Liver (tissue), 3 donors: ENCODE measurements at regions not wholly inside any gene's neighbourhood (a gene's known extent, or its start where the extent isn't known, plus 50 kb on each side); places are given as distances from the start of the nearest gene placed in this dataset.

ENCODE experiments used
- EGR1 ChIP-seq, 2 donors: IDR thresholded peaks; 2 replicates each; pipeline ENCODE4 v1.6.1; 2016 to 2018; ENCODE audit warnings: antibody characterized with exemption in 2 of 2, low read depth in 2 of 2
- FOXA1 ChIP-seq: IDR thresholded peaks from 2 replicates; pipeline ENCODE4 v1.6.1; 2016; ENCODE audit warnings: antibody characterized with exemption
- GABPA ChIP-seq, 2 donors: IDR thresholded peaks in 1 of 2; conservative IDR thresholded peaks in 1 of 2; 2 replicates each; pipeline ENCODE4 v1.6.1; 2016; ENCODE audit warnings: antibody characterized with exemption in 2 of 2, mild to moderate bottlenecking in 1 of 2, moderate library complexity in 1 of 2
- MAX ChIP-seq: IDR thresholded peaks from 2 replicates; pipeline ENCODE4 v1.6.1; 2016; ENCODE audit warnings: antibody characterized with exemption
- NR2F2 ChIP-seq: IDR thresholded peaks from 2 replicates; pipeline ENCODE4 v1.6.1; 2016; ENCODE audit warnings: antibody characterized with exemption
- RAD21 ChIP-seq, 2 donors: IDR thresholded peaks; 2 replicates each; pipeline ENCODE4 v1.6.1; 2016; ENCODE audit warnings: antibody characterized with exemption in 2 of 2, mild to moderate bottlenecking in 2 of 2
- REST ChIP-seq: IDR thresholded peaks from 2 replicates; pipeline ENCODE4 v1.6.1; 2016; ENCODE audit warnings: antibody characterized with exemption, mild to moderate bottlenecking
- RXRA ChIP-seq, 2 donors: IDR thresholded peaks; 2 replicates each; pipeline ENCODE4 v1.6.1; 2017 to 2018; ENCODE audit warnings: antibody characterized with exemption in 2 of 2, mild to moderate bottlenecking in 1 of 2
- SP1 ChIP-seq: IDR thresholded peaks from 2 replicates; pipeline ENCODE4 v1.6.1; 2018; ENCODE audit warnings: antibody characterized with exemption, mild to moderate bottlenecking
- TAF1 ChIP-seq: conservative IDR thresholded peaks from 2 replicates; pipeline ENCODE4 v1.6.1; 2016; ENCODE audit warnings: antibody characterized with exemption, mild to moderate bottlenecking
- YY1 ChIP-seq: IDR thresholded peaks from 2 replicates; pipeline ENCODE4 v1.6.1; 2016; ENCODE audit warnings: antibody characterized with exemption, mild to moderate bottlenecking
- TF ChIP-seq, protein P1 (sequence below): IDR thresholded peaks from 2 replicates; pipeline ENCODE4 v1.6.1; 2016; ENCODE audit warnings: antibody characterized with exemption
- TF ChIP-seq, protein P2 (sequence below): fragments of 150-350 bp; IDR thresholded peaks from 2 replicates; pipeline ENCODE4 v1.5.1; 2017; ENCODE audit warnings: improper control_type of control experiment, low read depth, low read length; ENCODE audit not compliant: missing input control
- donor health status: healthy.
- donor health status: healthy.

DNA sequence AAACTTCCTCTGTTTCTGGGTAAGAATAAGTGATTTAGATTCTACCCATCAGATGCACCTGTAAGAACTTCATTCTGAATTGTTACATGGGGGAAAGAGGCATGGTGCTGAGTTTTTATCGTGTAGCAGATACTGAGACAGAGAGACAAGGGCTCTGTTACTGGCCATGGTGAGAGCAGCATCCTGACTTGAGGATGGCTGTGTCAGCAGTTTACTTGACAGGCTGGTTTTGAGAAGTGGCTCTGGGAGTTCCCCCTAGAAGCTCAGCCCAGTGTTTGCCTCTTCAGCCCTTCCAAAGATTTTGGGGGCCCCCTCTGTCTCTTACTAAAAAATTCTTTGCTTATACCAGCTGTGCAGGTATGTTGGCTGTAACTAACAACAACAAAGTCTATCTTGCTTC lies 510.5 kb downstream of the LRRC70 start:
- TF ChIP-seq RXRA (IDR thresholded peaks at IDR 0.05) (no peak), RAD21 (IDR thresholded peaks at IDR 0.05) (no peak), TAF1 (no peak), FOXA1 (no peak), REST (no peak), GABPA (IDR thresholded peaks at IDR 0.05 in 1 of 2, conservative IDR thresholded peaks at IDR 0.05 in 1 of 2) (no peak), YY1 (no peak), MAX (no peak), SP1 (no peak), NR2F2 (no peak), EGR1 (IDR thresholded peaks at IDR 0.05; ENCODE audit: low read depth in 2 of 2) (no peak)
- TF ChIP-seq, protein P1, sequence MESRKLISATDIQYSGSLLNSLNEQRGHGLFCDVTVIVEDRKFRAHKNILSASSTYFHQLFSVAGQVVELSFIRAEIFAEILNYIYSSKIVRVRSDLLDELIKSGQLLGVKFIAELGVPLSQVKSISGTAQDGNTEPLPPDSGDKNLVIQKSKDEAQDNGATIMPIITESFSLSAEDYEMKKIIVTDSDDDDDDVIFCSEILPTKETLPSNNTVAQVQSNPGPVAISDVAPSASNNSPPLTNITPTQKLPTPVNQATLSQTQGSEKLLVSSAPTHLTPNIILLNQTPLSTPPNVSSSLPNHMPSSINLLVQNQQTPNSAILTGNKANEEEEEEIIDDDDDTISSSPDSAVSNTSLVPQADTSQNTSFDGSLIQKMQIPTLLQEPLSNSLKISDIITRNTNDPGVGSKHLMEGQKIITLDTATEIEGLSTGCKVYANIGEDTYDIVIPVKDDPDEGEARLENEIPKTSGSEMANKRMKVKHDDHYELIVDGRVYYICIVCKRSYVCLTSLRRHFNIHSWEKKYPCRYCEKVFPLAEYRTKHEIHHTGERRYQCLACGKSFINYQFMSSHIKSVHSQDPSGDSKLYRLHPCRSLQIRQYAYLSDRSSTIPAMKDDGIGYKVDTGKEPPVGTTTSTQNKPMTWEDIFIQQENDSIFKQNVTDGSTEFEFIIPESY, result no peak
- TF ChIP-seq, protein P2, sequence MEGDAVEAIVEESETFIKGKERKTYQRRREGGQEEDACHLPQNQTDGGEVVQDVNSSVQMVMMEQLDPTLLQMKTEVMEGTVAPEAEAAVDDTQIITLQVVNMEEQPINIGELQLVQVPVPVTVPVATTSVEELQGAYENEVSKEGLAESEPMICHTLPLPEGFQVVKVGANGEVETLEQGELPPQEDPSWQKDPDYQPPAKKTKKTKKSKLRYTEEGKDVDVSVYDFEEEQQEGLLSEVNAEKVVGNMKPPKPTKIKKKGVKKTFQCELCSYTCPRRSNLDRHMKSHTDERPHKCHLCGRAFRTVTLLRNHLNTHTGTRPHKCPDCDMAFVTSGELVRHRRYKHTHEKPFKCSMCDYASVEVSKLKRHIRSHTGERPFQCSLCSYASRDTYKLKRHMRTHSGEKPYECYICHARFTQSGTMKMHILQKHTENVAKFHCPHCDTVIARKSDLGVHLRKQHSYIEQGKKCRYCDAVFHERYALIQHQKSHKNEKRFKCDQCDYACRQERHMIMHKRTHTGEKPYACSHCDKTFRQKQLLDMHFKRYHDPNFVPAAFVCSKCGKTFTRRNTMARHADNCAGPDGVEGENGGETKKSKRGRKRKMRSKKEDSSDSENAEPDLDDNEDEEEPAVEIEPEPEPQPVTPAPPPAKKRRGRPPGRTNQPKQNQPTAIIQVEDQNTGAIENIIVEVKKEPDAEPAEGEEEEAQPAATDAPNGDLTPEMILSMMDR, result no peak
